GM19324 (cell line): ENCODE measurements at regions not wholly inside any gene's neighbourhood (a gene's known extent, or its start where the extent isn't known, plus 50 kb on each side); places are given as distances from the start of the nearest gene placed in this dataset.
"Not testable (repeated sequence)": the region's sequence is repeated elsewhere in the genome, so short reads cannot be mapped to it uniquely, and the experiment has no call there.

ENCODE experiments used
- ATAC-seq: cut with Tn5 transposase; IDR thresholded peaks from one replicate; pipeline ENCODE4 v1.9.1; 2021; ENCODE audit warnings: mild to moderate bottlenecking, moderate library complexity; ENCODE audit not compliant: unreplicated experiment, low FRiP score

DNA sequence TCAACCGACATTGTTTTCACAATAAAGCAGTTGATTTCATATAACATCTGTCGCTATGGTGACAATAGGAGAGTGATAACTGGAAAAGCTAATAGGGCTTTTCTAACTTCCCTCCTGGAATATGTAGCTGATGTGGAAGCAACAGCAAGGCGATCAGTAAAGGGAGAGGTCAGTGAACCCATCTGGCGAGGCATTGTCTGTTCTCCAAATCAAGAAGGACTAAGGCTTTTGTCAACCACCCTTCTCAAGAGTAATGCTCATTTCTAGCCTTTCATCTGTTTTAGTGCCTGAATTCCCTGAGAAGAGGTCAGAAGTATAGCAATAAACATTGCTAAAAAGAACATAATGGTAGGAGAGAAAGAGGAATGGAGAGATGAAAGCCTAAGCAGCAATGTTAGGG lies 201.3 kb downstream of the AKAP7 start:
- no peak for ATAC-seq

GRCh38 chr6:131346896-131347295 lies 211.6 kb downstream of the AKAP7 start:
- ATAC-seq: not testable (repeated sequence)

- ATAC-seq: no peak
These were observed 213.3 kb downstream of the AKAP7 start for GRCh38 chr6:131348572-131348971.

DNA sequence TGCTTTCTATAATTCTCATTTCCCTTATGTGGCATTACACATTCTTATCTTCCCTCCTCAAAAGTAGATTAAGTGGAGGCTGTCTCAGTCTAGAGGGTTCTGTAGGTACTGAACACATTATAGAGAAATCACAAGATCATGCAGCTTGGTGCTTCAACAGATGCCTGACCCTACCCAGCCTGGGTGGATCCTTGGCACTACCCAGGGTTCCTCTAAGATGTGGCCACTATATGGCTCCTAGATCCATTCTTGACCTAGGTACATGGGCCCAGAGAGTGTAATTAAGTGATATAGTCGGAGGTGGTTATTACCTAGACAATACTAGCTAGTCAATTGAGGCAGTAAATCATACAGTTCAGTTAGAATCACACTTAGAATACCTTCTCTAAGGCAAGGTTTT lies 213.9 kb downstream of the AKAP7 start:
- ATAC-seq: no peak

GRCh38 chr6:131353106-131353505 lies 217.8 kb downstream of the AKAP7 start:
- ATAC-seq: no peak

GRCh38 chr6:131353876-131354275 lies 218.6 kb downstream of the AKAP7 start:
- ATAC-seq: no peak

DNA sequence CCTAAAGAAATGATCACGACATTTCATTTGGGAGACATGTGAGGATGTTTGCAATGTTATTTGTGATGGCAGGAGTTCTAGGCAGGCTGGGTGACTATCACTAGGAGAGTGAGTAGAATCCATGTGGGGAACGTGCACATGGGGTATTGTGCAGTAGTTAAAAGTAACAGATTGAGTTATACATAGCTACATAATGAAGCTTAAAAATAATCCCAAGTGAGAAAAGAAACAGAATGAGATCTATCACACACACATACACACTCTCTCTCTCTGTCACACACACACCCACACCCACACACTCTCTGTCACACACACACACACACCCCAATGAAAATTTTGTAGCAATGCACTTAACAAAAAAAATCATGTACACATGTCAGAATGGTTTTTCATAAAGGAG lies 218.7 kb upstream of the ARG1 start:
- ATAC-seq: no peak

DNA sequence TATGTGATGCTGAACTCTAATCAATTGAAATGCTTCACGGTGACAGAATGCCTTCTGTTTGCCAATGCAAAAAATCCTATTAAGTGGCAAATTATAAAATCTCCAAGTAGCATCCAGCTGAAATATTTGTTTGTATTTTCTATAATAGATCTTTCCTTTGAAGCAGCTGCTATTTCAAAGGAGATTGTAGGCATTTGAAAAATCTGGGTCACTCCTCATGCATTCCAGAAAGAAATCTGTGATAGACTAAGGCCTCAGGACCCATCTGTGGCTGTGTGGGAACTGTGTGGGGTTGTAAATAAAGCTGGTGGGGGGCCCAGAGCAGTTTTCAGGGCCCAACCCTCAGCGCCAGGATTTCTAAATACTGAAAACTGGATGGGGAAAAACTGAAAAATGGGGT lies 216.9 kb upstream of the ARG1 start:
- ATAC-seq: no peak

DNA sequence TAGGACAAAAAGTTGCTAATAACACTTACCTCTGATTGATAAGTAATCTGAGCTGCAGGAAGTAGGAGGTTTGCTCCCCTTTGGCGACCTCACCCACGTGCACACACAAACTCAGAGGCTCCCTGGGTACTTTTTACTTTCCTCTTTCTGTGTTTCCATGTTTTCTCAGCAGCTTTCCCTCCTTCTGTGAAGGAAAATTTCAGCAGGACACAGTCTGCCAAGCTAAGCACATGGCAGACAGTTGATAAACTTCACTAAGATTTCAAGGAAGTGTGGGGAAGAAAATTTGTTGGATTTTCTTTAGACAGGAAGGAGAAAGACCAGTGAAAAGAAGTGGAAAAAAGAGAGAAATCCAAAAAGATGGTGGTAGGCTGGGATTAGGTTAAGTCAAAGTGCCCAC lies 215.5 kb upstream of the ARG1 start:
- ATAC-seq: no peak

GRCh38 chr6:131362070-131362469 lies 211.0 kb upstream of the ARG1 start:
- no peak for ATAC-seq

DNA sequence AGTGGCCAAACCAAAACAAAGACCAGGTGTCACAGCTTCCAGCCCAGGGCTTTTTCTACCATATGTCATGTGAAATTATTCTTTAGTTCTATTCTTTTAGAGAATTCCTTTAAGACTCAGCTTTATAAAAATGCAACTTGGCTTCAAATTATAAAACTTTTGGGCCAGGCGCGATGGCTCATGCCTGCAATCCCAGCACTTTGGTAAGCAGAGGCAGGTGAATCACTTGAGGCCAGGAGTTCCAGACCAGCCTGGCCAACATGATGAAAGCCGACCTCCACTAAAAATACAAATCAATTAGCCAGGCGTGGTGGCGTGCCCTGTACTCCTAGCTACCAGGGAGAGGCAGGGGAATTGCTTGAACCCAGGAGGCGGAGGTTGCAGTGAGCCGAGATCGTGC lies 210.3 kb upstream of the ARG1 start:
- no peak for ATAC-seq

DNA sequence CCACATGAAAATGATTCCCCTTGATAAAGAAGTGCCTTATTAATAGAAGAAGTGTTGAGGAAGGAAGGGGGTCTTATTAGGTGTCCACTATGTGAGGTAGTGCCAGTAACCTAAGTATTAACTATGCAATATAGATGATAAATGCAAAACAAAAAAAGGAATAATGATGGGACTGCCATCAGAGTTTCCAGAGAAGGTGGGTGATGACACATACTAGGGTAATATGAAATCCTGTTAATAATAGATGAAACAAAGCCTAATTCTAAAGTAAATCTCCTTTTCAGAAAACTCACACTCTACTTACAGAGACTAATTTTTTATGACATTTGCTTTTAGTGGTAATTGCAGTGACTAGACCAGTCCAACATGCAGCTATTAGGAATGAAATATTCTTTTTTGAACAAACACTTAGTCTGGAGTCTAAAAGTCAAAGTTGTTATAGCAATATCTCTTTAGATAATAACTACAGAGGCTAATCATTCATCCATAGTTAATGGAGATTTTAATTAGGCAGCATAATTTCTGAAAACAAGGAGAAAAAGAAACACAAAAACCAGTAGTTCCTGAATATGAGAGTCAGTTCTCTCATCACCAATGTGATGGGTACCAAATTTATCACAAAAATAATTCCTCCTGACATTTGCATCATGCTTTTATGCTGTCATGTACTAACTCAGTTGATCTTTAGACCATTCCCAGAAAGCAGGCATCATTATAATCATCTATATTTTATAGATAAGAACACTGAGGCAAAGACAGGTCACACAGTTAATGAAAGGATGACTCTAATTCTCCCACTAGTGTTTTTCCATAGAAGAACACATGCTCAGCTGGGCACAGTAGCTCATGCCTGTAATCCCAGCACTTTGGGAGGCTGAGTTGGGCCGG lies 208.8 kb upstream of the ARG1 start:
- ATAC-seq: no peak

- ATAC-seq: no peak
These were observed 206.8 kb upstream of the ARG1 start for GRCh38 chr6:131366223-131366622.

- no peak for ATAC-seq
These were observed 205.7 kb upstream of the ARG1 start for GRCh38 chr6:131367206-131367873.

GRCh38 chr6:131368198-131368911 lies 204.7 kb upstream of the ARG1 start:
- ATAC-seq: peak; percentile 71

GRCh38 chr6:131372535-131372934 lies 200.5 kb upstream of the ARG1 start:
- ATAC-seq: no peak

DNA sequence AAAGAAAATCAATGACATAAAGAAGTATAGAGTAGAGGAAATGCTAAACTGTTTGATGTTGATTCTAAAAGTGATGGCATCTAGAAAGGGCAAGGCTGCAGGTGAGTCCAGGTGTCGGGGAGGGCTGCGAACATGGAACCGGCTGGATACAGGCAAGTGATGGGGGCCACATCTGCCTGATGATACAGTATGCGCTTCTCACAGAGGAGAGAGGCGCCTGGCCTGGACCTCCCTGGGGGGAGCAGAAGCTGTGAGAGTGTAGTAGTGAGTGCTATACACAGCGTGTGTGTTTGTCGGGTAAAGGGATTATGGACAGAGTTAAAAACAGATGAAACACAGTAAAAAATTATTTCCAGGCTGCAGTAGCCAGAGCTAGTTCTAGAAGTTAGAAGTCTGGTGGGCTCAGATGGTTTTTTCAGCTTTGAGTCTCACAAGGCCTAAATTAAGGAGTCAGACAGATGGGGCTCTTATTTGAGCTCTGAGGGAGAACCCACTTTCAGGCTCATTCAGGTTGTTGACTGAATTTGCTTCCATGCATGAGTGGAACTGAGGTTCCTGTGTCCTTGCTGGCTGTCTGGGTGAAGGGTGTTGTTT lies 195.8 kb upstream of the ARG1 start:
- no peak for ATAC-seq

DNA sequence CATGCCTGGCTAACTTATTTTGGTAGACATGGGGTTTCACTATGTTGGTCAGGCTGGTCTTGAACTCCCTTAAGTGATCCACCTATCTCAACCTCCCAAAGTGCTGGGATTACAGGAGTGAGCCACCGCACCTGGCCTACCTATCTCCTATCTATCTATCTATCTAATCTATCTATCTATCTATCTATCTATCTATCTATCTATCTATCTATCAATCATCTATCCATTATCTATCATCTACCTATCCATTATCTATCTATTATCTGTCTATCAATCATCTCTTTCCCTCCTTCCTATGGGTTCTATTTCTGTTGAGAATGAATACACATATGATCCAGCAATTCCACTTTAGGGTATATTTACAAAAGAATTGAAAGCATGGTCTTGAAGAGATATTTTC lies 194.2 kb upstream of the ARG1 start:
- no peak for ATAC-seq

DNA sequence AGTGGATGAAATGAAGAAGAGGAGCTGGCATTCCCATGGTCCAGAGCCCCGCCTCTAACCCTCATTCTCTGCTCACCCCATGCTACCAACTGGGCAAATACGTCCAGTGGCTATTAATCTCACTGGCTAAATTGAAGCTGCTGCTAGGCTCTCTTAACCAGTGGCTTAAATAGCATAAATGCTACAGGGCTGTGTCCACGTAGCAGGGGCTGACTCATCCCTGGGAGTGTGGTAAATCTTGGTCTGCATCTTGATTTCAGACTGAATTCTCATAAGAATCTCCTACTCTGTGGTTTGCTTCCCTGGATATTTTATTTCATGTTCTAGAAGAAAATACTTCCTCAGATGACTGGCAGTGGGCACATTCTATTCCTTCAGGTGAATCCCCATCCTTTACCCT lies 193.1 kb upstream of the ARG1 start:
- ATAC-seq: no peak

- ATAC-seq: no peak
These were observed 191.8 kb upstream of the ARG1 start for GRCh38 chr6:131381052-131381708.

GRCh38 chr6:131381709-131382093 lies 191.3 kb upstream of the ARG1 start:
- no peak for ATAC-seq
